H9 (cell line): ENCODE measurements at regions not wholly inside any gene's neighbourhood (a gene's known extent, or its start where the extent isn't known, plus 50 kb on each side); places are given as distances from the start of the nearest gene placed in this dataset.

Experiments
- DNase-seq: peaks from one replicate; pipeline ENCODE4 v3.0.0-alpha.2; 2017
- H2AFZ ChIP-seq: one replicate; pipeline ENCODE4 v1.6.1; 2013; ENCODE audit warnings: mild to moderate bottlenecking, low read length, control low read depth, moderate library complexity
- H2AK5ac ChIP-seq: 2 replicates; pipeline ENCODE4 v1.6.1; 2013; ENCODE audit warnings: low read length, control low read depth, mixed read lengths; ENCODE audit not compliant: insufficient read length
- H2BK120ac ChIP-seq: one replicate; pipeline ENCODE4 v1.6.1; 2013; ENCODE audit warnings: low read depth, mild to moderate bottlenecking, low read length, control low read depth, inconsistent platforms; ENCODE audit not compliant: poor library complexity, severe bottlenecking
- H2BK12ac ChIP-seq: 2 replicates; pipeline ENCODE4 v1.6.1; 2013; ENCODE audit warnings: low read length, control low read depth, mixed read lengths, low read depth; ENCODE audit not compliant: insufficient read length
- H2BK15ac ChIP-seq: 2 replicates; pipeline ENCODE4 v1.6.1; 2013; ENCODE audit warnings: low read depth, low read length, control low read depth
- H2BK20ac ChIP-seq: one replicate; pipeline ENCODE4 v1.6.1; 2013; ENCODE audit warnings: low read depth, mild to moderate bottlenecking, low read length, control low read depth, inconsistent platforms; ENCODE audit not compliant: poor library complexity, severe bottlenecking
- H2BK5ac ChIP-seq: 2 replicates; pipeline ENCODE4 v1.6.1; 2013; ENCODE audit warnings: low read length, control low read depth, mixed read lengths; ENCODE audit not compliant: insufficient read length
- H3K14ac ChIP-seq: 2 replicates; pipeline ENCODE4 v1.6.1; 2013; ENCODE audit warnings: low read length, control low read depth; ENCODE audit not compliant: insufficient read depth
- H3K18ac ChIP-seq: 2 replicates; pipeline ENCODE4 v1.6.1; 2013; ENCODE audit warnings: low read depth, mild to moderate bottlenecking, mixed read lengths, low read length, control low read depth; ENCODE audit not compliant: insufficient read length
- H3K23ac ChIP-seq: 2 replicates; pipeline ENCODE4 v1.6.1; 2013; ENCODE audit warnings: low read length, control low read depth, mixed read lengths, low read depth; ENCODE audit not compliant: insufficient read length
- H3K23me2 ChIP-seq: 2 replicates; pipeline ENCODE4 v1.6.1; 2013; ENCODE audit warnings: low read depth, mild to moderate bottlenecking, mixed read lengths, low read length, control low read depth; ENCODE audit not compliant: insufficient read length, poor library complexity, severe bottlenecking
- H3K27ac ChIP-seq: 2 replicates; pipeline ENCODE4 v1.5.1; 2013; ENCODE audit warnings: low read length, control low read depth, mixed read lengths, low read depth; ENCODE audit not compliant: insufficient read length
- H3K27me3 ChIP-seq: 2 replicates; pipeline ENCODE4 v1.6.1; 2013; ENCODE audit warnings: low read length, control low read depth, inconsistent platforms; ENCODE audit not compliant: insufficient read depth
- H3K4ac ChIP-seq: 2 replicates; pipeline ENCODE4 v1.6.1; 2013; ENCODE audit warnings: low read depth, mild to moderate bottlenecking, control low read depth, inconsistent platforms, low read length, moderate library complexity
- H3K4me1 ChIP-seq: 2 replicates; pipeline ENCODE4 v1.6.1; 2013; ENCODE audit warnings: low read length, control low read depth, inconsistent platforms; ENCODE audit not compliant: insufficient read depth
- H3K4me2 ChIP-seq: 2 replicates; pipeline ENCODE4 v1.6.1; 2013; ENCODE audit warnings: low read length, control low read depth, mixed read lengths; ENCODE audit not compliant: insufficient read length, insufficient read depth
- H3K56ac ChIP-seq: 2 replicates; pipeline ENCODE4 v1.6.1; 2013; ENCODE audit warnings: low read depth, mild to moderate bottlenecking, mixed read lengths, low read length, control low read depth; ENCODE audit not compliant: insufficient read length
- H3K79me1 ChIP-seq: 2 replicates; pipeline ENCODE4 v1.6.1; 2013; ENCODE audit warnings: low read depth, mild to moderate bottlenecking, moderate library complexity, low read length, control low read depth, inconsistent platforms; ENCODE audit not compliant: insufficient read depth, poor library complexity, severe bottlenecking
- H3K79me2 ChIP-seq: 2 replicates; pipeline ENCODE4 v1.6.1; 2013; ENCODE audit warnings: low read length, control low read depth, inconsistent platforms; ENCODE audit not compliant: insufficient read depth
- H3K9ac ChIP-seq: 2 replicates; pipeline ENCODE4 v1.6.1; 2013; ENCODE audit warnings: low read length, control low read depth, mixed read lengths; ENCODE audit not compliant: insufficient read length; ENCODE audit errors: extremely low read depth
- H3K9me3 ChIP-seq: one replicate; pipeline ENCODE4 v1.6.1; 2013; ENCODE audit warnings: low read depth, low read length, inconsistent platforms; ENCODE audit not compliant: control insufficient read depth
- H3T11ph ChIP-seq: one replicate; pipeline ENCODE4 v1.6.1; 2013; ENCODE audit warnings: mild to moderate bottlenecking, low read length, control low read depth, inconsistent platforms
- H4K20me1 ChIP-seq: one replicate; pipeline ENCODE4 v1.6.1; 2013; ENCODE audit not compliant: control insufficient read depth, insufficient read length, insufficient read depth
- H4K5ac ChIP-seq: 2 replicates; pipeline ENCODE4 v1.6.1; 2013; ENCODE audit warnings: low read depth, mild to moderate bottlenecking, mixed read lengths, low read length, control low read depth; ENCODE audit not compliant: insufficient read length
- H4K8ac ChIP-seq: replicated peaks from 2 replicates; pipeline ENCODE4 v1.6.1; 2013; ENCODE audit warnings: low read length, control low read depth, mixed read lengths, low read depth; ENCODE audit not compliant: insufficient read length
- H4K91ac ChIP-seq: 2 replicates; pipeline ENCODE4 v1.6.1; 2013; ENCODE audit warnings: low read depth, mild to moderate bottlenecking, moderate library complexity, mixed read lengths, low read length, control low read depth; ENCODE audit not compliant: insufficient read length
- H3K27ac Mint-ChIP-seq, 3 experiments: 2 replicates in 2 of 3; 3 replicates in 1 of 3; pipeline ENCODE4 v1.8.0; 2020 to 2021; ENCODE audit warnings: mixed read lengths in 3 of 3, mild to moderate bottlenecking in 1 of 3, moderate library complexity in 1 of 3
- H3K27me3 Mint-ChIP-seq: 2 replicates; pipeline ENCODE4 v1.8.0; 2021; ENCODE audit warnings: low read depth, mild to moderate bottlenecking, moderate library complexity, mixed read lengths
- H3K36me3 Mint-ChIP-seq, 3 experiments: 2 replicates in 2 of 3; 3 replicates in 1 of 3; pipeline ENCODE4 v1.8.0; 2020 to 2021; ENCODE audit warnings: low read depth in 3 of 3, mixed read lengths in 3 of 3; ENCODE audit not compliant: insufficient read depth in 1 of 3
- H3K4me1 Mint-ChIP-seq, 2 experiments: 2 replicates each; pipeline ENCODE4 v1.8.0; 2020; ENCODE audit warnings: mixed read lengths in 2 of 2
- H3K4me3 Mint-ChIP-seq, 2 experiments: 2 replicates in 1 of 2; 3 replicates in 1 of 2; pipeline ENCODE4 v1.8.0; 2020 to 2021; ENCODE audit warnings: mild to moderate bottlenecking in 2 of 2, mixed read lengths in 2 of 2, moderate library complexity in 1 of 2
- H3K9me3 Mint-ChIP-seq, 2 experiments: 2 replicates in 1 of 2; 3 replicates in 1 of 2; pipeline ENCODE4 v1.8.0; 2020; ENCODE audit warnings: mild to moderate bottlenecking in 2 of 2, mixed read lengths in 2 of 2, moderate library complexity in 1 of 2
- CTCF ChIP-seq: fragments of 200-600 bp; sonication (generic); conservative IDR thresholded peaks from 3 replicates; pipeline ENCODE4 v1.8.0; 2021; ENCODE audit warnings: antibody characterized with exemption, mild to moderate bottlenecking
- WGBS: extraction: QIAGEN DNeasy Blood & Tissue Kit; methylation state at CpG from one replicate; pipeline ENCODE4 v1.1.7; 2013; ENCODE audit warnings: missing lambda C conversion rate, low lambda C conversion rate, mixed read lengths; ENCODE audit not compliant: insufficient read length; ENCODE audit errors: extremely low coverage; 5-methylcytosine and 5-hydroxymethylcytosine counted together

GRCh38 chr21:22516230-22516629 lies 1518.0 kb downstream of the NCAM2 start:
- H3K27ac ChIP-seq, result no peak overlapping the region
- WGBS, result no CpG with 5 or more reads among the region's 3 CpGs
- no peak overlapping the region for H4K5ac ChIP-seq

More at GRCh38 chr21:22516230-22516629, 1518.0 kb downstream of the NCAM2 start:
- no peak overlapping the region for H4K91ac ChIP-seq
- H3K23me2 ChIP-seq, result no peaks in the 10 kb centered on the region
- no peak overlapping the region for H4K8ac ChIP-seq
- Mint-ChIP-seq H3K4me1 (peaks cover 13% of the 10 kb centered on the region in 2 experiments), H3K27me3 (no peaks in the 10 kb centered on the region), H3K36me3 (peaks cover 0 to 8% (median 0%) of the 10 kb centered on the region in 3 experiments; a peak in 2 of 7 replicates), H3K9me3 (peaks cover 6 to 14% of the 10 kb centered on the region in 2 experiments; a peak in 4 of 5 replicates), H3K4me3 (no peak overlapping the region), H3K27ac (no peak overlapping the region)
- H2AFZ ChIP-seq, result no peak overlapping the region
- H2BK15ac ChIP-seq, result no peak overlapping the region
- H3K18ac ChIP-seq, result no peak overlapping the region
- H3K9me3 ChIP-seq, result no peaks in the 10 kb centered on the region
- H3K79me1 ChIP-seq, result no peaks in the 10 kb centered on the region
- no peak for DNase-seq
- H2BK120ac ChIP-seq, result no peak overlapping the region
- no peak overlapping the region for H3K4me2 ChIP-seq
- no peak overlapping the region for H3K9ac ChIP-seq
- H3K27me3 ChIP-seq, result no peaks in the 10 kb centered on the region
- no peaks in the 10 kb centered on the region for H4K20me1 ChIP-seq
- TF ChIP-seq CTCF, result no peak
- H3K23ac ChIP-seq, result no peak overlapping the region
- peaks cover 4% of the 10 kb centered on the region; the same call in 1 of the 2 replicates for H3K4me1 ChIP-seq
- H3K79me2 ChIP-seq, result no peaks in the 10 kb centered on the region
- H2BK5ac ChIP-seq, result no peak overlapping the region
- H2BK12ac ChIP-seq, result no peak overlapping the region
- H2AK5ac ChIP-seq, result no peak overlapping the region
- no peak overlapping the region for H2BK20ac ChIP-seq
- no peak overlapping the region for H3K14ac ChIP-seq
- H3K4ac ChIP-seq, result no peak overlapping the region
- H3T11ph ChIP-seq, result no peak overlapping the region
- H3K56ac ChIP-seq, result no peak overlapping the region
